Neuronal stem cell (in vitro differentiated cells): ENCODE measurements at regions not wholly inside any gene's neighbourhood (a gene's known extent, or its start where the extent isn't known, plus 50 kb on each side); places are given as distances from the start of the nearest gene placed in this dataset.

ENCODE experiments used
- DNase-seq: peaks from one replicate; pipeline ENCODE4 v3.0.0-alpha.2; 2013; ENCODE audit warnings: low spot score
- H2AFZ ChIP-seq: one replicate; pipeline ENCODE4 v1.6.1; 2013; ENCODE audit warnings: mild to moderate bottlenecking, low read length, inconsistent platforms
- H2AK5ac ChIP-seq: 2 replicates; pipeline ENCODE4 v1.6.1; 2013; ENCODE audit warnings: low read depth, mild to moderate bottlenecking, inconsistent platforms, low read length, moderate library complexity, mixed read lengths
- H2BK120ac ChIP-seq: 2 replicates; pipeline ENCODE4 v1.6.1; 2013; ENCODE audit warnings: low read depth, mild to moderate bottlenecking, inconsistent platforms, low read length, moderate library complexity, mixed read lengths
- H2BK12ac ChIP-seq: one replicate; pipeline ENCODE4 v1.6.1; 2013; ENCODE audit warnings: low read length, inconsistent platforms
- H2BK15ac ChIP-seq: 2 replicates; pipeline ENCODE4 v1.6.1; 2013; ENCODE audit warnings: mild to moderate bottlenecking, low read length, inconsistent platforms, mixed read lengths
- H2BK5ac ChIP-seq: one replicate; pipeline ENCODE4 v1.6.1; 2013; ENCODE audit warnings: inconsistent platforms, mild to moderate bottlenecking, low read length, moderate library complexity
- H3K14ac ChIP-seq: one replicate; pipeline ENCODE4 v1.6.1; 2013; ENCODE audit warnings: low read length, inconsistent platforms
- H3K18ac ChIP-seq: 2 replicates; pipeline ENCODE4 v1.6.1; 2013; ENCODE audit warnings: low read length, inconsistent platforms
- H3K23ac ChIP-seq: 2 replicates; pipeline ENCODE4 v1.6.1; 2013; ENCODE audit warnings: low read depth, mild to moderate bottlenecking, mixed read lengths, low read length, inconsistent platforms; ENCODE audit not compliant: poor library complexity
- H3K27ac ChIP-seq: replicated peaks from 3 replicates; pipeline ENCODE4 v1.5.1; 2013; ENCODE audit warnings: low read length, inconsistent platforms
- H3K27me3 ChIP-seq, 3 experiments: 2 replicates each; pipeline ENCODE4 v1.6.1; 2013; ENCODE audit warnings: low read length in 3 of 3, mild to moderate bottlenecking in 2 of 3, inconsistent platforms in 1 of 3, low read depth in 1 of 3, mixed read lengths in 1 of 3, moderate library complexity in 1 of 3; ENCODE audit not compliant: control insufficient read depth in 3 of 3, insufficient read depth in 3 of 3
- H3K36me3 ChIP-seq, 2 donors: replicated peaks in 1 of 2; 2 replicates each; pipeline ENCODE4 v1.6.1; 2013; ENCODE audit warnings: low read length in 2 of 2; ENCODE audit not compliant: control insufficient read depth in 2 of 2, insufficient read depth in 2 of 2
- H3K4ac ChIP-seq: 2 replicates; pipeline ENCODE4 v1.6.1; 2013; ENCODE audit warnings: inconsistent platforms, mild to moderate bottlenecking, low read length, moderate library complexity
- H3K4me1 ChIP-seq, 2 donors: 1 replicate in 1 of 2; 2 replicates in 1 of 2; pipeline ENCODE4 v1.6.1; 2013; ENCODE audit warnings: low read length in 2 of 2, low read depth in 1 of 2; ENCODE audit not compliant: control insufficient read depth in 2 of 2, insufficient read depth in 1 of 2
- H3K4me2 ChIP-seq: one replicate; pipeline ENCODE4 v1.6.1; 2013; ENCODE audit warnings: mild to moderate bottlenecking, low read length, inconsistent platforms; ENCODE audit not compliant: insufficient read depth, poor library complexity, severe bottlenecking
- H3K4me3 ChIP-seq, 2 donors: 2 replicates each; pipeline ENCODE4 v1.5.1; 2013; ENCODE audit warnings: low read length in 2 of 2, mild to moderate bottlenecking in 2 of 2, inconsistent platforms in 1 of 2, moderate library complexity in 1 of 2
- H3K79me1 ChIP-seq: one replicate; pipeline ENCODE4 v1.6.1; 2013; ENCODE audit warnings: low read depth, mild to moderate bottlenecking, inconsistent platforms, low read length, moderate library complexity
- H3K9ac ChIP-seq: one replicate; pipeline ENCODE4 v1.6.1; 2013; ENCODE audit warnings: mild to moderate bottlenecking, low read depth, low read length, inconsistent platforms; ENCODE audit not compliant: poor library complexity
- H3K9me3 ChIP-seq, 2 donors: replicated peaks in 1 of 2; 2 replicates each; pipeline versions ENCODE3 to v1.6.1; 2013; ENCODE audit warnings: low read length in 2 of 2, mild to moderate bottlenecking in 2 of 2, inconsistent platforms in 1 of 2, low read depth in 1 of 2, mixed read lengths in 1 of 2, moderate library complexity in 1 of 2; ENCODE audit not compliant: control insufficient read depth in 2 of 2, insufficient read depth in 1 of 2
- H4K8ac ChIP-seq: one replicate; pipeline ENCODE4 v1.6.1; 2013; ENCODE audit warnings: low read depth, mild to moderate bottlenecking, inconsistent platforms, low read length, moderate library complexity
- H4K91ac ChIP-seq: one replicate; pipeline ENCODE4 v1.6.1; 2013; ENCODE audit warnings: low read length, low read depth, mild to moderate bottlenecking, inconsistent platforms; ENCODE audit not compliant: poor library complexity
- WGBS, 2 donors: extraction: QIAGEN DNeasy Blood & Tissue Kit; methylation state at CpG; one replicate each; pipeline ENCODE4 v1.1.7; 2013; ENCODE audit warnings: missing lambda C conversion rate in 2 of 2, mixed read lengths in 1 of 2; ENCODE audit not compliant: insufficient read length in 2 of 2, insufficient replicate concordance in 1 of 2; ENCODE audit errors: extremely low coverage in 2 of 2; 5-methylcytosine and 5-hydroxymethylcytosine counted together

- Histone ChIP-seq H3K23ac (no peak overlapping the region), H3K18ac (no peak overlapping the region), H3K4me1 (peaks cover 0 to 4% of the 10 kb centered on the region in 2 donors), H2BK120ac (no peak overlapping the region), H4K91ac (no peak overlapping the region), H2BK12ac (no peak overlapping the region), H3K4me2 (no peak overlapping the region), H3K4me3 (no peak overlapping the region), H3K79me1 (no peaks in the 10 kb centered on the region), H3K27me3 (peaks cover 0 to 35% (median 0%) of the 10 kb centered on the region in 3 experiments), H3K4ac (no peak overlapping the region), H4K8ac (no peak overlapping the region), H3K36me3 (no peaks in the 10 kb centered on the region), H3K9ac (no peak overlapping the region), H3K9me3 (no peaks in the 10 kb centered on the region), H2BK15ac (no peak overlapping the region), H2AK5ac (no peak overlapping the region), H3K14ac (no peak overlapping the region), H2AFZ (no peak overlapping the region), H2BK5ac (no peak overlapping the region), H3K27ac (no peak overlapping the region)
- no CpG with 5 or more reads among the region's 5 CpGs for WGBS, 2 donors
- DNase-seq, result no peak
These were observed 63.1 kb downstream of the BBS10 start for GRCh38 chr12:76284816-76285750.

- no peaks in the 10 kb centered on the region for H3K9me3 ChIP-seq
- H3K4me3 ChIP-seq, result no peak overlapping the region
- H4K8ac ChIP-seq, result no peak overlapping the region
- no peak overlapping the region for H4K91ac ChIP-seq
- H3K4me2 ChIP-seq, result no peak overlapping the region
- H2BK5ac ChIP-seq, result no peak overlapping the region
- no peaks in the 10 kb centered on the region for H3K36me3 ChIP-seq
- no peak overlapping the region for H3K23ac ChIP-seq
- no peak overlapping the region for H2BK120ac ChIP-seq
- no peak overlapping the region for H3K4ac ChIP-seq
- no peak overlapping the region for H2AFZ ChIP-seq
- peaks cover 0 to 44% (median 0%) of the 10 kb centered on the region in 3 experiments for H3K27me3 ChIP-seq
- no peak overlapping the region for H2BK15ac ChIP-seq
- no peak overlapping the region for H3K14ac ChIP-seq
- no peak for DNase-seq
- no peak overlapping the region for H2BK12ac ChIP-seq
- H2AK5ac ChIP-seq, result no peak overlapping the region
- no peak overlapping the region for H3K18ac ChIP-seq
- H3K9ac ChIP-seq, result no peak overlapping the region
- no peaks in the 10 kb centered on the region for H3K79me1 ChIP-seq
- peaks cover 0 to 4% of the 10 kb centered on the region in 2 donors for H3K4me1 ChIP-seq
- no peak overlapping the region for H3K27ac ChIP-seq
These were observed 65.5 kb downstream of the BBS10 start for GRCh38 chr12:76282744-76283143.

- no peak for DNase-seq
- WGBS, 2 donors, result no CpG with 5 or more reads among the region's 4 CpGs
- H3K4me3 ChIP-seq, result no peak overlapping the region
These were observed 70.7 kb downstream of the BBS10 start for GRCh38 chr12:76277480-76277879.

GRCh38 chr12:76276499-76277151 is 71.6 kb downstream of the BBS10 start:
- H3K9ac ChIP-seq, result no peak overlapping the region
- no peak overlapping the region for H2BK5ac ChIP-seq
- DNase-seq, result no peak
- H3K9me3 ChIP-seq, result no peaks in the 10 kb centered on the region
- no peaks in the 10 kb centered on the region for H3K36me3 ChIP-seq
- no CpG with 5 or more reads among the region's 4 CpGs for WGBS, 2 donors
- H3K4me3 ChIP-seq, result no peak overlapping the region
- H2AFZ ChIP-seq, result no peak overlapping the region
- no peak overlapping the region for H4K91ac ChIP-seq
- peaks cover 5 to 10% of the 10 kb centered on the region in 2 donors for H3K4me1 ChIP-seq
- H2AK5ac ChIP-seq, result no peak overlapping the region
- no peak overlapping the region for H3K18ac ChIP-seq
- no peak overlapping the region for H3K27ac ChIP-seq
- no peak overlapping the region for H2BK12ac ChIP-seq
- no peak overlapping the region for H4K8ac ChIP-seq
- no peak overlapping the region for H2BK120ac ChIP-seq
- no peak overlapping the region for H3K4ac ChIP-seq
- no peak overlapping the region for H3K14ac ChIP-seq
- H3K23ac ChIP-seq, result no peak overlapping the region
- no peak overlapping the region for H2BK15ac ChIP-seq
- H3K79me1 ChIP-seq, result no peaks in the 10 kb centered on the region
- no peak overlapping the region for H3K4me2 ChIP-seq
- H3K27me3 ChIP-seq, result peaks cover 0 to 9% (median 0%) of the 10 kb centered on the region in 3 experiments

More at GRCh38 chr12:76277480-76277879, 70.7 kb downstream of the BBS10 start:
- no peak overlapping the region for H3K27ac ChIP-seq
- H2BK5ac ChIP-seq, result no peak overlapping the region
- H3K27me3 ChIP-seq, result peaks cover 0 to 16% (median 0%) of the 10 kb centered on the region in 3 experiments
- H2AK5ac ChIP-seq, result no peak overlapping the region
- H3K4me2 ChIP-seq, result no peak overlapping the region
- no peak overlapping the region for H3K23ac ChIP-seq
- no peaks in the 10 kb centered on the region for H3K9me3 ChIP-seq
- no peak overlapping the region for H2AFZ ChIP-seq
- no peak overlapping the region for H3K14ac ChIP-seq
- no peak overlapping the region for H4K8ac ChIP-seq
- peak overlapping the region; percentile 15 for H4K91ac ChIP-seq
- no peaks in the 10 kb centered on the region for H3K36me3 ChIP-seq
- no peak overlapping the region for H2BK120ac ChIP-seq
- no peak overlapping the region for H2BK15ac ChIP-seq
- peaks cover 1 to 2% of the 10 kb centered on the region in 2 donors for H3K4me1 ChIP-seq
- H3K18ac ChIP-seq, result no peak overlapping the region
- H3K79me1 ChIP-seq, result no peaks in the 10 kb centered on the region
- no peak overlapping the region for H2BK12ac ChIP-seq
- H3K4ac ChIP-seq, result no peak overlapping the region
- no peak overlapping the region for H3K9ac ChIP-seq
